ENCODE measurements at regions not wholly inside any gene's neighbourhood (a gene's known extent, or its start where the extent isn't known, plus 50 kb on each side); places are given as distances from the start of the nearest gene placed in this dataset.

DNA sequence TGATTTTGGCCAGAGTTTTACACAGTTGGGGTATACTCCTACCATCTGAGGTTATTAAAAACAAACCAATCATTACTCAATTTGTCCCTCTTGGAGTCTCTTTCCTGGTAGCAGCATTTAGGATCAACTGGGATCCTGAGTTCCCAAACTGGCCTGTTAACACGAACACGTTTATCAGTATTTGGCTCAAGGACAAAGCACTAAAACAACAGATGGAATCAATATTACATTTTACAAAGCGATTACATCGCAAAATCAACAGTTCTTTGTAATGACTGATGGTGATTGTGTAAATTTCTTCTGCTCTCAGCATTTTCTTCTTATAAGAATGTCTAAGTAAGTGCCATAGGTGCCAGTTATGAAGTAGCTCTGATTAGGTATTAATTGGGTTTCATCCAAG is 582.9 kb upstream of the ANKRD30A start:
- TF ChIP-seq EZH2 (IDR thresholded peaks at IDR 0.05; ENCODE audit: low read length, missing control alignments): no peak
- no peak for TF ChIP-seq CTCF (conservative IDR thresholded peaks at IDR 0.05 in 1 of 2, IDR thresholded peaks at IDR 0.05 in 1 of 2; ENCODE audit: low read depth in 1 of 2, low read length in 2 of 2)

Data from fibroblast of lung (primary cell).